Heart right ventricle (tissue), 16 donors: ENCODE measurements at regions not wholly inside any gene's neighbourhood (a gene's known extent, or its start where the extent isn't known, plus 50 kb on each side); places are given as distances from the start of the nearest gene placed in this dataset.

ENCODE experiments used
- ATAC-seq, 8 donors: fragments of 200-7000 bp; cut with Tn5 transposase; one replicate each; pipeline ENCODE4 v1.9.1; 2020; ENCODE audit warnings: mild to moderate bottlenecking in 8 of 8, moderate library complexity in 8 of 8, moderate number of reproducible peaks in 1 of 8
- DNase-seq, 2 donors: peaks; one replicate each; pipeline ENCODE4 v3.0.0-alpha.2; 2020
- H3K27ac ChIP-seq, 10 donors: fragments of 200-600 bp; sonication (generic) in 2 of 10; one replicate each; pipeline versions ENCODE4 v1.5.0 to v1.8.0; 2020 to 2022; ENCODE audit warnings: mild to moderate bottlenecking in 3 of 10
- H3K27me3 ChIP-seq, 7 donors: fragments of 200-600 bp; one replicate each; pipeline ENCODE4 v1.8.0; 2021 to 2022; ENCODE audit warnings: mild to moderate bottlenecking in 2 of 7
- H3K36me3 ChIP-seq, 9 donors: fragments of 200-600 bp; sonication (generic) in 1 of 9; one replicate each; pipeline versions ENCODE4 v1.5.0 to v1.8.0; 2020 to 2022; ENCODE audit warnings: mild to moderate bottlenecking in 2 of 9
- H3K4me1 ChIP-seq, 9 donors: fragments of 200-600 bp; sonication (generic) in 1 of 9; one replicate each; pipeline versions ENCODE4 v1.5.0 to v1.8.0; 2020 to 2022; ENCODE audit warnings: mild to moderate bottlenecking in 4 of 9
- H3K4me3 ChIP-seq, 10 donors: fragments of 200-600 bp; sonication (generic) in 2 of 10; one replicate each; pipeline versions ENCODE4 v1.5.0 to v1.8.0; 2020 to 2022; ENCODE audit warnings: mild to moderate bottlenecking in 7 of 10, moderate library complexity in 2 of 10
- H3K9me3 ChIP-seq, 11 donors: fragments of 200-600 bp in 10 of 11; sonication (generic) in 2 of 11; one replicate each; pipeline versions ENCODE4 v1.5.0 to v1.8.0; 2013 to 2022; ENCODE audit warnings: mild to moderate bottlenecking in 2 of 11, control low read depth in 1 of 11, moderate library complexity in 1 of 11
- CTCF ChIP-seq, 9 donors: fragments of 200-600 bp; sonication (generic) in 2 of 9; IDR thresholded peaks; one replicate each; pipeline versions ENCODE4 v1.5.0 to v1.8.0; 2021 to 2022; ENCODE audit warnings: antibody characterized with exemption in 9 of 9, mild to moderate bottlenecking in 5 of 9, moderate library complexity in 1 of 9
- WGBS, 2 donors: extraction: QIAGEN DNeasy Blood & Tissue Kit; methylation state at CpG; one replicate each; pipeline ENCODE4 v1.1.7; 2013; ENCODE audit warnings: inconsistent platforms in 1 of 2; 5-methylcytosine and 5-hydroxymethylcytosine counted together
- intact Hi-C, 10 donors: fragments of 100-400 bp; cut with DNase I; formaldehyde crosslinking; loops; one replicate each; pipeline versions ENCODE4 v1.11.1 to v1.14.2; 2022
- donor health status: Arrhythmogenic right ventricular cardiomyopathy.
- donor health status: ischemic (EF 13 %, LVEDD 7.1; RV severe dilation, severe dysfunction).
- donor health status: healthy with polysubstance abuse.
- donor health status: DM: no; HTN: yes; CAD: no.
- donor health status: DM: no; HTN: no; CAD: no.
- donor health status: ischemic (EF 25% LVEDD 6.9; RV normal size, moderate dysfunction).
- donor health status: ischemic (EF 25% LVEDD 5.7; RV mildly dilated, moderate dysfunction).
- donor health status: healthy.
- donor health status: DM: yes; HTN: yes; CAD: no.
- donor health status: Ischemic cardiomyopathy.
- donor health status: ischemic (EF 35%, LVEDD 5.7; RV mildly dilated, moderate dysfunction).
- donor health status: nonischemic (EF 11% LVEDD 7.7; RV severe dilation, severe dysfunction).
- donor health status: DM: yes; HTN: yes; CAD: no.
- donor health status: PGD.
- donor health status: ischemic (EF 29% LVEDD 5.4; RV normal size, mild dysfunction).
- donor health status: nonischemic (EF 23%, LVEDD 6.1; RV moderate dilation, normal function).

- Histone ChIP-seq H3K9me3 (no peaks in the 10 kb centered on the region), H3K27me3 (no peaks in the 10 kb centered on the region), H3K36me3 (no peaks in the 10 kb centered on the region), H3K4me1 (peaks cover 4 to 35% (median 15%) of the 10 kb centered on the region in 9 donors), H3K27ac (no peak overlapping the region), H3K4me3 (no peak overlapping the region)
- no peak for DNase-seq
- WGBS, 2 donors: 38 to 77% methylated on average over 1 of the region's 1 CpG
- intact Hi-C loops: no loop called here
- peak in 1 of 8 donors; percentile 48 for ATAC-seq
- no peak for TF ChIP-seq CTCF (IDR thresholded peaks at IDR 0.05)
These were observed 127.4 kb downstream of the GLUL start for GRCh38 chr1:182264185-182264584.

- intact Hi-C loops: no loop called here
- H3K4me1 ChIP-seq: peaks cover 7 to 35% (median 20%) of the 10 kb centered on the region in 9 donors
- 53 to 62% methylated on average over 1 of the region's 1 CpG for WGBS, 2 donors
These were observed 127.9 kb downstream of the GLUL start for GRCh38 chr1:182263706-182264105.

GRCh38 chr1:182262425-182262824 lies 129.2 kb downstream of the GLUL start:
- TF ChIP-seq CTCF (IDR thresholded peaks at IDR 0.05): no peak
- WGBS, 2 donors: 48 to 59% methylated on average over 1 of the region's 1 CpG
- H3K4me3 ChIP-seq: no peak overlapping the region
- no peaks in the 10 kb centered on the region for H3K27me3 ChIP-seq
- intact Hi-C loops: no loop called here
- peaks cover 7 to 39% (median 24%) of the 10 kb centered on the region in 9 donors for H3K4me1 ChIP-seq
- no peak overlapping the region for H3K27ac ChIP-seq
- DNase-seq (no peak), ATAC-seq (peak in 1 of 8 donors; percentile 23)
- no peaks in the 10 kb centered on the region for H3K36me3 ChIP-seq
- no peaks in the 10 kb centered on the region for H3K9me3 ChIP-seq

More at GRCh38 chr1:182263706-182264105, 127.9 kb downstream of the GLUL start:
- H3K36me3 ChIP-seq: no peaks in the 10 kb centered on the region
- H3K4me3 ChIP-seq: no peak overlapping the region
- H3K27ac ChIP-seq: no peak overlapping the region
- no peak for ATAC-seq
- no peak for DNase-seq
- H3K27me3 ChIP-seq: no peaks in the 10 kb centered on the region
- H3K9me3 ChIP-seq: no peaks in the 10 kb centered on the region
- TF ChIP-seq CTCF (IDR thresholded peaks at IDR 0.05): no peak

GRCh38 chr1:182261655-182262054 lies 129.9 kb downstream of the GLUL start:
- Histone ChIP-seq H3K4me3 (no peak overlapping the region), H3K27me3 (no peaks in the 10 kb centered on the region), H3K27ac (no peak overlapping the region), H3K36me3 (no peaks in the 10 kb centered on the region), H3K9me3 (no peaks in the 10 kb centered on the region), H3K4me1 (peaks cover 7 to 41% (median 25%) of the 10 kb centered on the region in 9 donors)
- DNase-seq: no peak
- no peak for TF ChIP-seq CTCF (IDR thresholded peaks at IDR 0.05)
- 83 to 85% methylated on average over 1 of the region's 1 CpG for WGBS, 2 donors
- intact Hi-C loops: no loop called here
- no peak for ATAC-seq
